GM18861 (cell line): ENCODE measurements at regions not wholly inside any gene's neighbourhood (a gene's known extent, or its start where the extent isn't known, plus 50 kb on each side); places are given as distances from the start of the nearest gene placed in this dataset.
A peak's percentile ranks its signal among the peaks of the same experiment; 100 is the strongest.

ENCODE experiments used
- ATAC-seq: cut with Tn5 transposase; IDR thresholded peaks from one replicate; pipeline ENCODE4 v1.9.1; 2021; ENCODE audit not compliant: unreplicated experiment

DNA sequence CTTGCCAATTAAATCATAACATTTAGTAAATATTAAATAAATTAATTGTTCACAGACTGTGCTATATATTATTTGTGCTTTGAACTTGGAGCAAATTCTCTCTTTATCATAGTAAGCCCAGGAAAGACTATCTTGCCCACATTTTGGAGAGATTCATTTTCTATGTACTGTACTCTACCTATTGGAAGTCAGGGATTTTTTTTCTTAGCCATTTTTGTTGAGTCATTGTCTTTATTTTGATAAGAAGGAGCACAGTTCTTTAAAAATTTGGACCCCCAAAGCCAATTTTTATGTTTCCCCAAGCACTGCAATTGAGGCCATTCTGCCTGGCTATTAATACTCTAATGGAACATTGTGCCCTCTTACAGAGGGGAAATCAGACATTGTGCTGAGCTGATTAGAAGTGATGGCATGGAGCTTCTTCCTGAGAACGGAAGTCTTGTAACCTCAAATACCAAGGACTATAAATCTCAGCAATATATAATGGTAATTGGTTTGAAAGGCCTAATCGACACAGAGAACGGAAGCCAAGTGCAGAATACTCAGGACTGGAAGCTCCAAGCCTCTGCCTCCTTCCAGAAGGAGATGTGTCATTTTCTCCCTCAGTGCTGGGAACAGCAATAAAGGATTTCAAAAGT lies 188.8 kb upstream of the PAPPA start:
- ATAC-seq, result no peak

DNA sequence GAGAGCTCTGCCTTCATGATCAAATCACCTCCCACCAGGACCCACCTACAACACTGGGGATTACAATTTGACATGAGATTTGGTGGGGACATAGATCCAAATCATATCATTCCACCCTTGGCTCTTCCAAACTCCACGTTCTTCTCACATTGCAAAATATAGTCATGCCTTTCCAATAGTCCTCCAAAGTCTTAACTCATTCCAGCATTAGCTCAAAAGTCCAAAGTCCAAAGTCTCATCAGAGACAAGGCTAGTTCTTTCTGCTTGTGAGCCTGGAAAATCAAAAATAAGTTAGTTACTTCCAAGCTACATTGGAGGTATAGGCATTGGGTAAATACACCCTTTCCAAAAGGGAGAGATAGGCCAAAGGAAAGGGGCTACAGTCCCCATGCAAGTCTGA lies 186.9 kb upstream of the PAPPA start:
- no peak for ATAC-seq

DNA sequence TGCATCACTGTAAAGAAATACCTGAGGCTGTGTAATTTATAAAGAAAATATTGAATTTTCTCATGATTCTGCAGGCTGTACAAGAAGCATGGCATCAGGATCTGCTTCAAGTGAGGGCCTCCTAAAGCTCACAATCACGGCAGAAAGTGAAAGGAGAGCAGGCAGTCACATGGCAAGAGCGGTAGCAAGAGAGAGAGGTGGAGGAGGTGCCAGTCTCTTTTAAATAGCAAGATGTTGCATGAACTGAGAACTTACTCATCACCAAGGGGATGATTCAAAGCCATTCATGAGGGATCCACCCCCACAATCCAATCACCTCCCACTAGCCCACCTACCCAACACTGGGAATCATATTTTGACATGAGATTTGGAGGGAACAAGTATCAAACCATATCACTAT lies 184.5 kb upstream of the PAPPA start:
- no peak for ATAC-seq

DNA sequence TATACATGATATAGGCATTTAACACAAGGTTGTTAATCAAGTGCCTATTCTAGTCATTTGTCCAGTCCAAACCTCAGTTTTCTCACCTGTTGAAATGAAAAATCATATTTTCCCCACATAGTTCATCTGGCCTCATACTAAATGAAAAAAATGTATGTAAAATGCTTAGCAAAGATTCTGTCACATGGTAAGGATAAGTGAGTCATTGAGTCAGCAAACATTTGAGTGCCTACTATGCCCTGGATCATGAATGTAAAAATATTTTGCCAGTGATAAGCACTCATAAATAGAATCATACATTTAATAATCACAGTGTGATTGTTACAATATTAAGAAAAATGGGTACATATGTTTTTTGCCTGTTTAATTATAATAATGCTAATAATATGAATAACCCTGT lies 181.2 kb upstream of the PAPPA start:
- ATAC-seq, result no peak

DNA sequence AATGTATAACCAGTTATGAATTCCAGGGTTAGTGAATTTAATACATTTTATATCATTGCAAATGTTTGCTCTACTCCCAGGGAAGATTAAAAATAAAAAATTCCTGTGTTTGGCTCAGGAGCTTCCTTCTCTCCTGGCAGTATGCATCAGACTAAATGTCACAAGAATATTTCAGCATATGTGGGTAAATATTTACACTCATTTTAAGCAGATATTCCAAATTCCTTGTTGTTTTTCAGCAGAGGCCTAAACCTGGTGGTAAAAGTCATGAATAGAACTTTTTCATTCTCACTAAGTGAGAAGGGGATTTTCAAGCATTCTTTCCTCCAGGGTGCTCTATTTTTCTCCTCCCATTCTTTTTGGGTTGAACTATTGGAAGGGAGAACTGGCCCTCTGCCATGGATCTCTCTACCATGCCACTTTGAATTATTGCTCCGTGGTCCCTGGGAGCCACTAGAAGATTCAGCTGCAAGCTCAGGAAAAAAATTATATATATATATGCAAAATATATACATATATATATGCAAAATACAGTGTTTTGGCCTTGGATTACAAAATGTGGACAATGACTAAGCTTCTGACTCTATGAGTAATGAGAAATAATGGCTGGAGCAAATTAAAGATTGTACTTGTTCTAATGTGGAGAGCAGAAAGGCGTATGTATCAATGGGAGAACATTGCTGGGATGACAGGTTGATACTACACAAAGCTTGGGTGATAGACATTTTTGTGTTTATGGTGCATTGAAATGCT lies 180.6 kb upstream of the PAPPA start:
- no peak for ATAC-seq

DNA sequence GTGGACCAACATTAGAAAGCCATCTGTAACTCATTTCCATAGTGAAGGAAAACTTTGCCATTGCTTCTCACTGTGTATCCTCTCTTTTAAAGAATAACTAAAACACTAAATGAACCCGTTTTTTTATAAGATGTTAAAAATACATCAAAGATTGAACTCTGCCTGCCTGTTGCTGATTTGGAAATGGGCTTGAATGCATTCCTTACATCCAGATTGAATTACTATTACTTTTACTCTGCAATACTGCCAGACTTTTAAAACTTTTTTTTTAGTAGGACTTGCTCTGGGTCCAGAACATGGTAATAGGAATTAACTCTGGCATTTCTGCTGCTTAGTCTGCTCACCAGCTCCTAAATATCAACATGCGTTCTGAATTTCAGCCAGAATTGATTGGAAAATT lies 176.8 kb upstream of the PAPPA start:
- ATAC-seq, result no peak

DNA sequence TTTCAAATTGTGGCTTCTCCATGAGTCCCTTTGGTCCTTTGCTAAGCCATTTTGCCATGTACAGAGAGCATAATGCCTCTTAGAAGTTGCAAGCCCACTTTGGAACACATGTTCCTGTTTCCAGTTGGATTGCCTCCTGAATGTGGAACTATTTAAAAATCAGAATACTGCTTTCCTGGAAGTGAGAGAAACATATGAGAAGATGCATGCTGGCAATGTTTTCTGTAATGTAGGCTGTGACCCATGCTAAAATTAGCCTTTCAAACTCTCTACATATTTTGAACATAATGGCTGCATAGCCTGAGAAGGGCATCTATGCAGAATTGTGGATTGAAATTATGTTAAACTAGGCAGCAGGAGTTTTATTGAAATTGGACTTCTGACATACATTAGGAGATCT lies 175.5 kb upstream of the PAPPA start:
- ATAC-seq, result no peak

DNA sequence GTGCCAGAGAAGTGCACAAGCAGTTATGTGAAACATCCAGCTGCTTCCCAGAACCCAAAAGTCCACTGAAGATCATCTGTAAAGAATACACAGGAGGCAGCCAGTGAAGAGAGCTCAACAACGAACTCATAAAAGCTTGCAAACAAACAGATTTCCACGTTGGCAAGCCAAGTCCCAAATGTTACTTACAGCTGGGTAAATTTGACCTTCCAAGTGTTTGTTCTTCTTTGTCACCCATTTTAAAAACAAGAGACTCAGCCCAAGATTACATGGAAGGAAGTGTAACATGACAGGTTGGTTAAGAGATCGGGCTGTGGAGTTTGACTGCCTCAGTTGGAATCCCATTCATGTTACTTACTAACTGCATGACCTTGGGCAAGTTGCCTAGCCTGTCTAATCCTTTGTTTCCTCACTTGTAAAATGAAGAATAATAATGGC lies 174.9 kb upstream of the PAPPA start:
- ATAC-seq, result no peak

DNA sequence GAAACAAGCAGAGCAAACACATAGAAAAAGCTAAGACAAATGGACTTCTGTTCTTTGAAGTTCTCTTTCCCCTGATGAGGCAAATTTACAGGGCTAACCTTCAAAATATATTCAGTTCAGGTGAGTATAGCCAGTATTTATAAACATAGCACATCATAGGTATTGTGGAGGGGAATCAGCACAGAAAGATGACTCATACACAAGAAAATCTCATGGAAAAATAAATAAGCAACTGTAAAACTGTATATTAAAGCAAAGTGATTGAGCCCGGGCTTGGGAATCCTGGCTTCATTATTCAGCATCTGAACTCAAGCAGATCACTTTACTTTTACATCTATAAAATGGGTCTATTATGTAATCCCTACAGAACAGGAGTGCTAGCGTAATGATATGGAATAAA lies 173.5 kb upstream of the PAPPA start:
- ATAC-seq, result no peak

DNA sequence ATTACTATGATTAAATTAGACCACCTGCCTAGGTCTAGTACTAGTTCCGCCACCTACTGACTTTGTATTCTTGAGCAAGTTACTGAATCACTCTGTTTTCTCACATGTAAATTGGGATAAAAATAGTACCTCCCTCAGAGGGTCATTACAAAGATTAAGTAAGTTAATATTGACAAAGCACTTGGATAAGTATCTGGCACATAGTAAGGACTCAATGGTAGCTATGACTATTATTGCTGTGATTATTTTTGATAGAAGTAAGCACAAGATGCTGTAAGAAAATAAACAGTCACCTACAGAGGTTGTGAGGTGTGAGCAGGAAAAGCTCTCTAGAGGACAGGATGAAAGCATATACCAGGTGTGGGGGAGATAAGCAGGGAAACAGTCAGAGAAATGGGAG lies 173.1 kb upstream of the PAPPA start:
- no peak for ATAC-seq

DNA sequence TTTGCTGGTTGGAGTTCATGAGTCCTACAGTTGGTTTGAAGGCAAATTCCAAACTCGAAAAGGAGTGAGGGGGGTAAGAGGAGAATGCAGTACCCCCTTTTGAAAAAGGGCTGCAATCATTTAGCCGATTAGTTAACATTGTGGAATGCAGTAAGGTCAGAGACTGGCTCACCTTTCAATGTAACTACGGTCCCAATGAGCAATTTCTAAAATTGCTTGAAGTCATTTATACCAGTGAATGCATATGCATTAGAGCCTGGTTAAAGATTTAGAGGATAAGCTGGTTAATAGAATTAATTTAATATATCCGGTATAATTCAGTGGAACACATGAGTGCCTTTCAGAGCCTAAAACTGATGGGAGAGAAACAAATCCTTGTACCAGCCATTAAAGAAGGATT lies 172.6 kb upstream of the PAPPA start:
- no peak for ATAC-seq

DNA sequence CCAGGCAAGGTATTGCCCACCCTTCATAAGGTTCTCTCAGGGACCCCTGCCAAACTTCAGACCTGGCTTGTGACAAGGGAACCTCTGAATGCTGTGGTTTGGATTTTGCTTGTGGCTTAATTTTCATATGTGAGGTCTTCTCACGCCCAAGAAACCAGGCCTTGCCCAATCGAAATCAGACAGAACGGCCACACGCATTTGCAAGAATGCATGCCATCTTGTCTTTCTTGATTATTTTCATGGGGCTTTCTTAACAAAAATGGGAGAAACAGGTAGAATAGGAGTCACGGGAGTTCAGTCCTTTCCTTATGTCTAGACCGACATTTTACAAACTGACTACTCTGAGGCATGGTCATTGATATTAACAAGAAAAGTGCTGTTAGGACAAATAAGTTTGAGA lies 170.2 kb upstream of the PAPPA start:
- ATAC-seq, result no peak

DNA sequence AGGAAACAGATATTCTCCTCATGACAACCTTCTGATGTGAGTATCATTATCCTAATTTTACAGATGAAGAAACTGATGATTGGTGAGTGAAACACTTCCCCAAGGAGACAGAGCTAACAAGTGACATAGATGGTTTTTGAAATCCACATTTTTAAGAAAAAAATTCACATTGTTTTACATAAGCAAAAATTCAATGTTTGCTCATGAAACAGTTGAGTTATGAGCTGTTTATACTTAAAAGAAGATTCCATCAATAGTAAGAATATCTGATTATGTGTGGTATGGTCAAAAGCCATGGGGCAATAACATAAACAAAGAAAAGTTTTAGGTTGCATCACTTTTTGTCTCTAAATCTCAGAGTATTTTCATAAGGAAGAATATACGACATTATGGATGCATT lies 167.9 kb upstream of the PAPPA start:
- ATAC-seq, result no peak

DNA sequence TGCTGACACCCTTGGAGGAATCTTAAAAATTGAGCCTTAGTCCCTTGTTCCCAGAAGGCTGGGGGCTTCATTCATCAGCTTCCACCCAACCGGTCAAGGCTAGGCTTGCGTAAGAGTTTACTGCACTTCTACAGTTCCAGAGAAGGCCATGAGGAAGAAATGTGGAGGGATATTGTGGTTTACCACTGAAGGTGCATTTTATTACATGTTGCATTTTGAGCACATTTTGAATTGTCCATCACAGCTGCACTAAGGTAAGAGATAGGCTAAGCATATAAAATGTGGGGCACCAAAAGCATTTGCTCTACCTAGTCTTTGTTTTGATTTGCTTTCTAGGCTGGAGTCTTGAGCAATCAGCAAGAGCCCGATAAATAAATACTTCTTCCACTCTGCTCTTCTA lies 167.1 kb upstream of the PAPPA start:
- no peak for ATAC-seq

DNA sequence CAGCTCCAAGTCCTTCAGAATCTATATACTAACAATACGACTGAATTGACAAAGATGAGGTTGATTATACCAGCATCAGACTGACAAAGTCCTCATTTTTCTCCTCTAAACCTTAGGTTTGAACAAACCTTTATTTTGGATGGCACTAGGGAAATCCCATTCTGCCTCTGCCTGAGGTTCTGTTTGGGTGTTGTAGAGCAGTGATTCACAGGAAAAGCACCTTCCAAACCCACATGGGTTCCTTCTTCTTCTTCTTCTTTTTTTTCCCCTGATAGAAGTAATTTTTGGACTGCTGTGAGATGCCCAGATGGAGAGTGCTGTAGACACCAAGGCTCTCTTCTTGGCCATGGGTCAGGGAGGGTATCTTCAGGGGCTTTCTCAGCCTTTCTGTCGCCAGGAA lies 164.9 kb upstream of the PAPPA start:
- no peak for ATAC-seq

DNA sequence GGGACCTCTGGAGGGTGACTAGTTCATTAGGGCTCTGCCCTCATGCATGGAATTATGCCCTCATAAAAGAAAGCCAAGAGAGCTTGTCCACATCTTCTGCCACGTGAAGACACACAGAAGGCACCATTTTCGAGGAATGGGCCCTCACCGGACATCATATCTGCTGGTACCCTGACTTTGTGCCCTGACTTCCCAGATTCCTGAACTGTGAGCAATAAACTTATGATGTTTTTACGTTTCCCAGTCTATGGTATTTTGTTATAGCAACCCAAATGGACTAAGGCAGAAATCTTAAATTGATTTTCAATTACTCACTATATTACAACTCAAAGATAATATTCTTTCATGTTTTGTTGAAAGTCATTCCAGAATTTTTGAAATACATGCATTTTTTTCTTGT lies 163.8 kb upstream of the PAPPA start:
- no peak for ATAC-seq

DNA sequence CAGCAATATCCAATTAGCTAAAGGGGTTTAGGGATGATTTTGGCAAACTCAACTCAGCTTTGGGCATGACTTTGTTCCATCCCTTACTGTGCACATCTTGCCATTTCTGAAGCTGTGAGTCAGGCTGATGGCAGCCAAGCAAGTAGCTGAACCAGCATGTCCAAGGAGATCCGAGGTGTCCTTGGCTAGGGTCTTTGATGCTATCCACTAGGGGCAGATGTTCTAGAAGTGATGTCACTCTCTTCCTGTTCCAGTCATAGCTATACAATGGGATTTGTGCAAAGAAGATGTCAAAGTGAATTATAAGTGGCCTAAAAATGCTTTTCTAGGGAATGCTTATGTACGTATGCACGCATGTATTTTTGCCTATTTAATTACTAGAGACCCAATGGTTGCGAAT lies 160.8 kb upstream of the PAPPA start:
- ATAC-seq, result no peak

DNA sequence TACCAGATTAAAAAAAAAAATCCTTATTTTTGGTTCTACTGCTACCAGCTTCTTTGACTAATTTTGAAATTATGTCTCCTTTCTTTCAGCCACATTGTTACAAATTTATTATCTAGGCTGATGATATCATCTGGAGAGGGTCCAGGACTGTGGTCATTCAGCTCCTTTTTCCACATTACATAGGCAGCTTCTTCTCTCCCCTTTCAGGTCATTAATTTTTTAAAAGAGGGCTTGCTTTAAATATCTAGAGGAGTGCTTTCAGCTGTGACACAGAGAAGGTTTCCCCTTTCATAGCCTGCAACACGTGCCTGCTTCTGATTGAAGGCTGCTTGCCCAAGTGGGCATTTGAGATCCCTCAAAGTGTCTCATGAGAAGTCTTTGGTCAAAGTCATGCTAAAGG lies 155.7 kb upstream of the PAPPA start:
- no peak for ATAC-seq

DNA sequence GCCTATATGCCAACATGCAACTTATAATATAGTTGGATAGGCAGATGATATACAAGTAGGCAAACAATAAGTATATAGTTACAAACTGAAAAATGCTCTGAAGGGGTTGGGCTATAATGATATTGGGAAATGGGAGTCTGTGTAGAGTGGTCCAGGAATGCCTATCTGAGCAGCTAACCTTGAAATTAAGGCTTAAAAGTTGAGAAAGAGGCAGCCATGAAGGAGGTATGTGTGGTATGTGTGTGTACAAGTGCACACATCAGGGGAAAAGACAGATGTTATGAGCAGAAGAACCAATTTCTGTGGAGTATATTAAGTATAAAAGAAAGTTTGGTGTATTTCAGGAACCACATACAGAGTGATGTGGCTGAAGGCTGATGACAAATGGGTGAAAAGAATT lies 154.9 kb upstream of the PAPPA start:
- ATAC-seq, result no peak

DNA sequence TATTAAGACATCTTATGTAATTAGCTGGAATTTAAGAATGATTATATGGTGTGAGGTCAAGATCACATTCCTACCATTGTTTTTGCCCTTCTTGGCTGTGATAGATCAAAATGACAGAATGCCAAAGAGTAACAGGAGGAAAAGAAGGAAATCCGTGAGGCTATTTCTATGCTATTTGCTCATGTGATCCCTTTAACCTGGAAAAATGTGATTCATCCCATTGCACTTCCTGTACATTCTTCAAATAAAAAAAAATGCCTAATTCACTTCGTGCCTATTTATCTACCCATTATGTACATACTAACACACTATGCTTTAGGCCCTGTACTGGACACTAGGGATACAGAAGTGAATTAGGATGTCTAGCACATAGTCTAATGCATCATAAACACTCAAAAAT lies 154.1 kb upstream of the PAPPA start:
- no peak for ATAC-seq

DNA sequence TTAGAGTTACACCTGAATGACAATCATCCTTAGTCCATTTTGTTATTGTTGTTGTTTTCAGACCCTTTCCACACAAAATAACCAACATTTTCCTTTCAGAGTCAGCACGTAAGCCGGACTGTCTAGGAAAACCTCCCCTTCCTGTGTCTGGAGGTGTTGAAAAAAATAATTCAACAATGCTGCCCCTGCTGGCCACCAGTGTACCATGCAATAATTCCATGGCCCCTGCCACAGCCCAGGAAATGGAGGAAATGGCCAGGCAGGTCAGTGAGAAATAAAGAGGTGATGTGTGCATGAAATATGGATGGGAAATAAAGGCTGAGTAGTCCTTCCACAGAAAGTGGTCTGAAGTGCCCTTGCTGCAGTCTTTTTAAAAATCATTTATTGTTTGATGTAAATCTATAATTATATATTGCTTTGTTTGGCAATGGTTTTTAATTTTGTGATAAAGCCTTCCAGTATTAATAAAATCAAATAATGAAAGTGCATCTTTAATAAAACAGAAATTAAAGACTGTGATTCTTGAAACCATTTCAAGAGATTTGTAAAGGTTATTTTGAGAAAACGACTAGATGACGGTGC lies 152.8 kb upstream of the PAPPA start:
- ATAC-seq, result peak; percentile 75

DNA sequence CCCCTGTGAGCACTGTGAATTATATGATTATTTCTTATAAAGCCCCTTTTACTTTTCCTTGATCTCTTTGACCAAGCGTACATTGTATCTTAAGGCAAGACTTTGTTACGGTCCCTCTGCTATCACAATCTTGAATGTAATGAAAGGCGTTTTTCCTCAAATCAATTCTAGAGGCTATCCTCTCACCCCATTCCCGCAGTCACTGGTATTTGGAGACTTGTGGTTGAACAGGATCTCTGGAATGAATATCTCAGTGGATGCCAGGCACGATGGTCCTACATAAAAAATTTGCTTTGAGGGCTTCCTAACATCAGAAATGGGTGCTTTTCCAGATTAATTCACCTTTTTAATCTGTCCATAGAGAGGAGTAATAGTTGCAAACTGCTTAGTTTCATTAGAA lies 151.4 kb upstream of the PAPPA start:
- no peak for ATAC-seq

DNA sequence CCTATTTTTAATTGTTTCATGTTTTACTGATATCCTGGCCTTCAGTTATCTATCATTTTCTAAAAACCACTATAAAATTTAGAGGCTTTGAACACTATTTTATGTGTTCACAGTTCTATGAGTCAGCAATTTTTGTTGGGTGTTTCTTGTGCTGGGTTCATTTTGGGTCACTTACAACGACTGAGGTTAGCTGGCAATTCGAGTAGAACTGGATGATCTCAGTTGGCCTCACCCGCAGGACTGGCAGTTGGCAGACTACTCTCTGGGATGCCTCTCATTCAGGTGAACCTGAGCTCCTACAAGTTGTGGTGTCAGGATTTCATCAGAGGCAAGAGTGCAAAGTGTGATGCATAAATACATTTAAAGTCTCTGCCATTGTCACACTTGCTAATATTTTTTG lies 151.0 kb upstream of the PAPPA start:
- ATAC-seq, result no peak
